ENCODE measurements at regions not wholly inside any gene's neighbourhood (a gene's known extent, or its start where the extent isn't known, plus 50 kb on each side); places are given as distances from the start of the nearest gene placed in this dataset.

- Histone ChIP-seq H3K36me3 (no peaks in the 10 kb centered on the region), H3K27ac (no peak overlapping the region), H3K4me1 (no peaks in the 10 kb centered on the region), H3K27me3 (no peaks in the 10 kb centered on the region), H3K9me3 (no peaks in the 10 kb centered on the region), H3K4me3 (no peak overlapping the region)
- intact Hi-C loops (cut with DNase I), result no loop called here
- DNase-seq (no peak), ATAC-seq (no peak)
- TF ChIP-seq CTCF (IDR thresholded peaks at IDR 0.05), result no peak
These were observed 348.1 kb downstream of the GATA3 start for GRCh38 chr10:8402576-8402975.

- Histone ChIP-seq H3K36me3 (no peaks in the 10 kb centered on the region), H3K4me1 (no peaks in the 10 kb centered on the region), H3K4me3 (no peak overlapping the region), H3K27ac (no peak overlapping the region), H3K9me3 (no peaks in the 10 kb centered on the region), H3K27me3 (no peaks in the 10 kb centered on the region)
- DNase-seq, result no peak
- no peak for TF ChIP-seq CTCF (IDR thresholded peaks at IDR 0.05)
- no peak for ATAC-seq
- intact Hi-C loops (cut with DNase I), result no loop called here
These were observed 349.4 kb downstream of the GATA3 start for GRCh38 chr10:8403711-8404371.

- no peaks in the 10 kb centered on the region for H3K9me3 ChIP-seq
- no peak overlapping the region for H3K4me3 ChIP-seq
- no peak for DNase-seq
- no peak overlapping the region for H3K27ac ChIP-seq
- no peaks in the 10 kb centered on the region for H3K4me1 ChIP-seq
- no peak for TF ChIP-seq CTCF (IDR thresholded peaks at IDR 0.05)
- intact Hi-C loops (cut with DNase I), result no loop called here
- H3K27me3 ChIP-seq, result no peaks in the 10 kb centered on the region
- ATAC-seq, result no peak
- H3K36me3 ChIP-seq, result no peaks in the 10 kb centered on the region
These were observed 350.2 kb downstream of the GATA3 start for GRCh38 chr10:8404721-8405120.

GRCh38 chr10:8405596-8405995, 351.1 kb downstream of the GATA3 start:
- H3K4me1 ChIP-seq, result no peaks in the 10 kb centered on the region
- ATAC-seq (no peak), DNase-seq (no peak)
- intact Hi-C loops (cut with DNase I), result no loop called here
- no peak overlapping the region for H3K4me3 ChIP-seq
- TF ChIP-seq CTCF (IDR thresholded peaks at IDR 0.05), result no peak
- peaks cover 0 to under 1% of the 10 kb centered on the region in 2 donors for H3K27me3 ChIP-seq
- H3K36me3 ChIP-seq, result no peaks in the 10 kb centered on the region
- H3K9me3 ChIP-seq, result no peaks in the 10 kb centered on the region
- no peak overlapping the region for H3K27ac ChIP-seq

GRCh38 chr10:8407501-8408021, 353.1 kb downstream of the GATA3 start:
- Histone ChIP-seq H3K27ac (no peak overlapping the region), H3K9me3 (no peaks in the 10 kb centered on the region), H3K4me3 (no peak overlapping the region), H3K27me3 (peaks cover 0 to 8% of the 10 kb centered on the region in 2 donors), H3K36me3 (no peaks in the 10 kb centered on the region), H3K4me1 (no peaks in the 10 kb centered on the region)
- no peak for TF ChIP-seq CTCF (IDR thresholded peaks at IDR 0.05)
- ATAC-seq (no peak), DNase-seq (no peak)
- intact Hi-C loops (cut with DNase I), result no loop called here
